ENCODE measurements at regions not wholly inside any gene's neighbourhood (a gene's known extent, or its start where the extent isn't known, plus 50 kb on each side); places are given as distances from the start of the nearest gene placed in this dataset.
"Not testable (repeated sequence)": the region's sequence is repeated elsewhere in the genome, so short reads cannot be mapped to it uniquely, and the experiment has no call there.

GRCh38 chr16:88202207-88202745 is 180.5 kb upstream of the ZNF469 start:
- H3K4me1 ChIP-seq (ENCODE audit: low read depth): no peaks in the 10 kb centered on the region
- H3K4me3 ChIP-seq: no peak overlapping the region
- no peaks in the 10 kb centered on the region for H3K9me3 ChIP-seq
- TF ChIP-seq CTCF (IDR thresholded peaks at IDR 0.05): no peak
- ATAC-seq: no peak
- intact Hi-C loops (cut with DNase I, micrococcal nuclease): no loop called here
- DNase-seq: no peak
- H3K36me3 ChIP-seq (ENCODE audit: low read depth): no peaks in the 10 kb centered on the region

GRCh38 chr16:88202856-88203681 is 179.7 kb upstream of the ZNF469 start:
- intact Hi-C loops (cut with DNase I, micrococcal nuclease); ATAC-seq; H3K4me3 ChIP-seq; H3K36me3 ChIP-seq (ENCODE audit: low read depth); H3K4me1 ChIP-seq (ENCODE audit: low read depth); H3K9me3 ChIP-seq; DNase-seq: not testable (repeated sequence)

- H3K36me3 ChIP-seq (ENCODE audit: low read depth); H3K4me1 ChIP-seq (ENCODE audit: low read depth); intact Hi-C loops (cut with DNase I, micrococcal nuclease); ATAC-seq; H3K4me3 ChIP-seq; DNase-seq; H3K9me3 ChIP-seq: not testable (repeated sequence)
Observed at GRCh38 chr16:88204131-88205110, 178.3 kb upstream of the ZNF469 start.

- intact Hi-C loops (cut with DNase I, micrococcal nuclease); H3K9me3 ChIP-seq; H3K36me3 ChIP-seq (ENCODE audit: low read depth); H3K4me1 ChIP-seq (ENCODE audit: low read depth); DNase-seq; ATAC-seq; H3K4me3 ChIP-seq: not testable (repeated sequence)
Observed at GRCh38 chr16:88205482-88205881, 177.3 kb upstream of the ZNF469 start.

DNA sequence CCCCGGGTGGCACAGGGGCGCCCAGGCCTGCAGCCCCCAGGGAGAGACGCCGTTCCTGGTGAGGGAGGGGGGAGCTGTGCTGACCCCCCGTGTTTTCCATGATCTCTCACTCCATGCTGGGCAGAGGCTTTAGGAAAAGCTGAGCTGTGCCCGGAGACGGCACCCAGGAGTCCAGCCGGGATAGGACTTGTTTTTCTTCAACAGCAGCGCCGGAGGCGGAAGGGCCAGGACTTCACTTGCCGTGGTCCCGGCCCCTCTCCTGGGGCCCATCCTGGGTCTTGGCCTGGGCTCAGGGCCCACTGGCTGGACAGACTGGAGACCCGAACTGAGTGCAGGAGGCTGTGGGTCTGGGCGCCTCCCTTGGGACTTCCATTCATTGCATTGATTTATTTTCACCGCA is 176.8 kb upstream of the ZNF469 start:
- H3K36me3 ChIP-seq (ENCODE audit: low read depth); H3K4me1 ChIP-seq (ENCODE audit: low read depth); DNase-seq; ATAC-seq; H3K9me3 ChIP-seq; intact Hi-C loops (cut with DNase I, micrococcal nuclease); H3K4me3 ChIP-seq: not testable (repeated sequence)

- intact Hi-C loops (cut with DNase I, micrococcal nuclease); ATAC-seq; DNase-seq; H3K9me3 ChIP-seq; H3K4me1 ChIP-seq (ENCODE audit: low read depth); H3K36me3 ChIP-seq (ENCODE audit: low read depth); H3K4me3 ChIP-seq: not testable (repeated sequence)
Observed at GRCh38 chr16:88206516-88206915, 176.2 kb upstream of the ZNF469 start.

DNA sequence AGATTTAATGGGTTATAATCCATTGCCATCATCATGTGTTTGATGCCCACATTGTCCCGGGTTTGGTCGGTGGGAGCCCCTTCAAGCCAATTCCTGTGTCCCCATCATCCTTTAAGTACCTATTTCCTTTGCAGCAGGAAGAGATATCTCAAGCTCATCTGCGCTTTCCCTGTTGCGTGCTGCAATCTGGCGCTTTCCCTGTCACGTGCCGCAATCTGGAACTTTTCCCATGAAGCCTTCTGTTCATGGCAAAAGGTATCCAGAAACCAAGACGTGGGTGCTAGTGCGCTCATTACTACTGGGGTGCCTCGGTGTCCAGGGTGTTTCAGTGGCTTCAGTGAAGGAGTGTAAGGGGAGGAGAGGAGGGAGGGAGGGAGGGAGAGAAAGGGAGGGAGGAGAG is 174.6 kb upstream of the ZNF469 start:
- H3K9me3 ChIP-seq: no peaks in the 10 kb centered on the region
- DNase-seq (no peak), ATAC-seq (no peak)
- intact Hi-C loops (cut with DNase I, micrococcal nuclease): no loop called here
- no peak for TF ChIP-seq CTCF (IDR thresholded peaks at IDR 0.05)
- no peak overlapping the region for H3K4me3 ChIP-seq
- H3K36me3 ChIP-seq (ENCODE audit: low read depth): no peaks in the 10 kb centered on the region
- no peaks in the 10 kb centered on the region for H3K4me1 ChIP-seq (ENCODE audit: low read depth)

GRCh38 chr16:88208776-88209175 is 174.0 kb upstream of the ZNF469 start:
- H3K4me3 ChIP-seq; H3K36me3 ChIP-seq (ENCODE audit: low read depth); H3K9me3 ChIP-seq; DNase-seq; ATAC-seq; H3K4me1 ChIP-seq (ENCODE audit: low read depth); intact Hi-C loops (cut with DNase I, micrococcal nuclease): not testable (repeated sequence)

DNA sequence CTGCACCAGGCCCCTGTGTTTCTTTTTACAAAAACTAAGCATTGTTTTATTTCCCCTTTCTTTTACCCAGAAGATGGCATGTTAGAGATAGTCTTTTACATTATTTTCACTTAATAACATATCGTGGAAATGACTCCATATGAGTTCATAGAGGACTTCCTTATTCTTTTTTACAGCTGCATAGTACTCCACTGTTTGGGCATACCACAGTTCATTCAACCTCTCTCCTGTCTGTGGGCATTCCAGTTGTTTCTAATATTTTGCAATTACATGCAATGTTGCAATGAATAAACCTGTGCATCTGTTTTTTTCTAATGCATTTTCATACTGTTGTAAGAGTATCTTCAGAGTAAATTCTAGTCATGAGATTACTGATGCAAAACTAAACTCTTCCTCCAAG is 173.2 kb upstream of the ZNF469 start:
- ATAC-seq; H3K36me3 ChIP-seq (ENCODE audit: low read depth); H3K9me3 ChIP-seq; H3K4me1 ChIP-seq (ENCODE audit: low read depth); DNase-seq; intact Hi-C loops (cut with DNase I, micrococcal nuclease); H3K4me3 ChIP-seq: not testable (repeated sequence)

DNA sequence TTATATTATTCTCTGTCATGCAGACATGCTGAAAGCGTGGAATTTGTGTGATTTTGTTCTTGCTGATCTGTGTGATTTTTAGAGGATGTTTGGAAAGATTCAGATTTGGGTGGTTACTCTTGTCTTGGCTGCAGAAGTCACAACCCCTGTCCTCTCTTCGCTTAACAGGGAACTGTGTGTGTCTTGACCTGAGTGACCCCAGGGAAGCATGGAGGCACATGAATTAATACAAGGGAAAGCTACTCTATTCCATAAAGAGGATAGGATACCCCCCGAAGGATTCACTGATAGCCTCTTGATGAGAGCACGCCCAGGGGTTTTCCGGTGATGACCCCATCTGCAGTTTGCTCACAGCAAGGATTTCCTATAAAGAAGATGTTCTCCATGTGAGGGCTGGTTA is 168.8 kb upstream of the ZNF469 start:
- H3K9me3 ChIP-seq; H3K4me3 ChIP-seq; H3K4me1 ChIP-seq (ENCODE audit: low read depth); intact Hi-C loops (cut with DNase I, micrococcal nuclease); ATAC-seq; DNase-seq; H3K36me3 ChIP-seq (ENCODE audit: low read depth): not testable (repeated sequence)

GRCh38 chr16:88221001-88221761 is 161.6 kb upstream of the ZNF469 start:
- DNase-seq; H3K4me1 ChIP-seq (ENCODE audit: low read depth); intact Hi-C loops (cut with DNase I, micrococcal nuclease); ATAC-seq; H3K36me3 ChIP-seq (ENCODE audit: low read depth); H3K9me3 ChIP-seq; H3K4me3 ChIP-seq: not testable (repeated sequence)
